HG03575 (cell line): ENCODE measurements at regions not wholly inside any gene's neighbourhood (a gene's known extent, or its start where the extent isn't known, plus 50 kb on each side); places are given as distances from the start of the nearest gene placed in this dataset.
"Not testable (repeated sequence)": the region's sequence is repeated elsewhere in the genome, so short reads cannot be mapped to it uniquely, and the experiment has no call there.

Source experiments
- ATAC-seq: cut with Tn5 transposase; IDR thresholded peaks from one replicate; pipeline ENCODE4 v1.9.1; 2021; ENCODE audit not compliant: unreplicated experiment, insufficient number of reproducible peaks, low FRiP score; ENCODE audit errors: extremely low read depth

DNA sequence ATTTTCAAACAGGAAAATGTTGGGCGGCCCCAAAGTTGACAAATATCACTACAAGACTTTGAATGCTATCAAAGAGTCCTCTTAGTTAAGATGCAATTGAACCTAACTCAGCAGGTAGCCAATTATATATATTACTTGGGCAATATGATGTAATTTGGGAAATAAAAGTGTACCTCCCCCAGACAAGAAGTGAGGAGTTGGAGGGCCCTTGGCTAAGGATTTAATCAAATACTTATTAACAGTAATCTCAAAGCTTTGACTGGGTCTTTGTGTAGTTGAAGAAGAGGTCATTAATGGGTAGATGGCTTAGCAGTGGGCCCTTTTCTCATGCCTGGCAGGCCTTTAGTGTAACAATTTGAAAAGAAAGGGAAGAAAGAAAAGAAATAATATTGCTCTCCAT lies 599.0 kb downstream of the CSNK1G3 start:
- no peak for ATAC-seq

DNA sequence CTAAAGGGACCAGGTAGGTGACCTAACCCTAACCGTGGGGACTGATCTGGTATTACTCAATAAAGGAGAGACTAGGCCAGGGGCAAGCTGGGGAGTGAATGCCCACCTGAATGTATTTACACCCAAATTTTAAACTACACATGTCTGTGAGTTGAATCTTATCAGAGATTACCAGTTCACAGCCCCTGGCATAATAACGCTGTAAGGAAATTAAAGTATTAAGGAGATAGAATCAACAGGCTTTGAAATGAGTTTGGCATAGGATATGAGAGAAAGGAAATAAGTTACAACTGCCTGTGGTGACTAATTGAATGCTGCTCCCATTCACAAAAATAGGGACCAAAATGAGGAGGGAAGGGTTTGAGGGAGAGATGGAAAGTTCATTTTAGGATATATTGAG lies 593.3 kb downstream of the CSNK1G3 start:
- ATAC-seq = no peak

DNA sequence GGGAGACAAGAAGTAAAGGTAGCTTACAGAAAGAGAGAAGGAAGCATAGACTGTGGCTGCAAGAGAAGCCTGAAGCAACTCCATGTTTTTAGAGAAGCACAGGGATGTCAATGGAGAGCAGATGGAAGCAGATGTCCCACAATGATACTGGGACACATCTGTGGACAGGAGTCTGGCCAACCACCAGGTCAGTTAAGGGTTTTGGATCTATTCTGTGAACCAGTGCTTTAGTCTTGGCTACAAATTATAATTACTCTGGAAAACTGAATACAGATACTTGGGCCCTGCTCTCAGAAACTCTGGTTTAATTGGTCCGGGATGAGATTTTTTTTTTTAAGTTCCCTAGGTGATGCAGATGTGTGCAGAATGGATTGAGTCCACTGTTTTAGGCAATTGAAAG lies 592.8 kb downstream of the CSNK1G3 start:
- no peak for ATAC-seq

DNA sequence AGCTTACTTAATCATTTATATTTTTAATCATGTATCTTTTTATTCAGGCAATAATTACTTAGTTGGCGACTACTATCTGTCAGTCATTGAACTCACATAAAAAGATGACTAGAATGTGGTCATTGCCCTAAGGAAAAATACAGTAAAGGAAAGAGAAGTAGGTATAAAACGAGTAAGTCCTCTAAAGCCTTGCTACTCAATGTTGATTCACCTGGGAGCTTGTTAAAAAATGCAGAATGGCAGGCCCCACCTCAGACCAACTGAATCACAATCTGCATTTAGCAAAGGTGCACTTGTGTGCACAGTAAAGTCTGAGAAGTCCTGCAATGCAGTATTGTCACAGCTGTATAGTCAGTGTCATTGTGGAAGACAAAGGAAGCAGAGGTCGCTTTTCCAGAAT lies 592.4 kb downstream of the CSNK1G3 start:
- no peak for ATAC-seq

DNA sequence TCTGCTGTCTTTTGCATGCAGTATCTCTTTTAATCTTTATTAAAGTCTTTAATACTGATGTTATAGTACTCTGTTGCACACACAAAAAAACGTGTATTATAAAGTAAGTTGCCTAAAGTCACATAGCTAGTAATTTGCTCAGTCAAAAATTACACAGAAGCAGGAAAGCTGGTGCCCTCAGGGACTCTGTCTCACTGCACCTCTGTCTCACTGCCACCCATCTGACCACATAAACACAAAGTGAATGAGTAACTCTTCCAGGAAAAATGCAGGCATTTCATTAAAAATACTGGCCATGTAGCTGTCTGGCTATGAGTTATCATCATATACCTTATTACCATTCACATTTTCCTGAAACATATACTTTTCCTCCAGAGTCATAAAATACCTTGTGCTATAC lies 591.7 kb downstream of the CSNK1G3 start:
- no peak for ATAC-seq

DNA sequence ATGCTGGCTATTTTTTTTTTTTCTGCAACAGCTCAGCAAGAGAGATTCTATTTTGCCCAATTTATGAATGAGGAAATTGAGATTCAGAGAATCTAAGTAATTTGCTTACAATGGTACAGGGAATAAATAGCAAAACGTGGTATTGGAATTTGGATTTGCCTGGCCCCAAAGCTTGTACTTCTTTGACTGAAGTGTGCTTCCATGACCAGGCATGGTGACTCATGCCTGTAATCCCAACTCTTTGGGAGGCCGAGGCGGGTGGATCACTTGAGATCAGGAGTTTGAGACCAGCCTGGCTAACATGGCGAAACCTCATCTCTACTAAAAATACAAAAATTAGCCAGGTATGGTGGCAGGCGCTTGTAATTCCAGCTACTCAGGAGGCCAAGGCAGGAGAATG lies 591.1 kb downstream of the CSNK1G3 start:
- not testable (repeated sequence) for ATAC-seq

DNA sequence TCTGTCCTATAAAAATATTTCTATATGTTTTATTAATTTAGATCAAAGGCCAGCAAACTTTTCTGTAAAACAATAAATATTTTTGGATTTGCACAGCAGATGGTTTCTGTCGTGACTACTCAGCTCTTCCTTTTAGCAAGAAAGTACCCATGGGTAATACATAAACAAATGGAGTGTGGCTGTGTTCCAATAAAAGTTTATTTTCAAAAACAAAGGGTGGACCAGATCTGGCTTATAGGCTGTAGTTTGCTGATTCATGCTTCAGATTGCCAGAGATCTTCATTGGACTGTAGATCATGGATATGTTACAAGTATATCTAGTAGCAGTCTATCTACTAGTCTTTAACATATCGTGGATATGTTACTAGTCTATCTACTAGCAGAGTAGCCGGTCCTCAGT lies 590.5 kb downstream of the CSNK1G3 start:
- ATAC-seq = no peak

DNA sequence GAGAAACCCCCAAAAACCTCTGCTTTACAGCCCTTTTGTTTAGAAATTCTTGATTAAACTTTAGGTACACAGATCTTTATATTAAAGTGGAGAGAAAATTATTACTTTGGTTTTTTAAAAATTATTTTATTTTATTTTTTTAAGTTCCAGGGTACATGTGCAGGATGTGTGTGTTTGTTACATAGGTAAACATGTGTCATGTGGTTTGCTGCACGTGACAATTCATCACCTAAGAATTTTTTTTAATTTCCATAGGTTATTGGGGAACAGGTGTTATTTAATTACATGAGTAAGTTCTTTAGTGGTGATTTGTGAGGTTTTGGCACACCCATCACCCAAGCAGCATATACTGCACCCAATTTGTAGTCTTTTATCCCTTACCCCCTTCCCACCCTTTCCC lies 581.7 kb downstream of the CSNK1G3 start:
- no peak for ATAC-seq

DNA sequence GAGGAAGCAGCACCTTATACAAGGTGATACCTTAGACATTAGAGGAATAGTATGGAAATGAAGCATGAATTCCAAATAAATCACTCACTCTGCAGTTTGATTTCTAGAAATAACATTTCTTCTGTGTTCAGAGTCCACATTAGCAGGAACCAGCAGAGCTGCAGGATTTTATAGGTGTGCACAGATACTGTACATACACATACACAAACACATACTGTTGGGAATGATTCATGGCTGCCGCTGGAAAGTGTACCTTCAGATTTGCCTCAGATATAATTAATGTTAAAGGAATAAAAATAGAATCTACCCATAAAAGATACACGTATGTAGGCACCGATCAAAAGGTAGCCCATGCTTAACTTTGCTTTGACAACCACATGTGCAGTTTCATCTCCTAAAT lies 578.1 kb downstream of the CSNK1G3 start:
- no peak for ATAC-seq

DNA sequence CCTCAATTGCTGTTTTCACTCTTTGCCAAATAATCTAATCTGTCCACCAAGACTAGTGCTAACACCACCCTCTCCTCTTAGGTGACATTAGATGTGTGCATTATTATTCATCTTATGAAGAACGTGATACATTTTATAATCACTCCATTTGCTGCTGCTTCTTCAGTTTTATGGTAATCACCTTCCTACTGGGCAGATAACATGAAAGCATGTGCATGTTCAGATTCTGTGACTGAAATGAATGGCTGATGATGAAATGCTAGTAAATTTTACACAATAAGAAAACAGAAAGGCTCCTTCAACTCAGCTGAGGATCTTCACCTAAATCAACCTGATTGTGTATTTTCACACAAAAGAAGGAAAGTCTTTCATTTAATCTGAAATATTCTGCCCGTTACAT lies 577.6 kb downstream of the CSNK1G3 start:
- ATAC-seq = no peak

DNA sequence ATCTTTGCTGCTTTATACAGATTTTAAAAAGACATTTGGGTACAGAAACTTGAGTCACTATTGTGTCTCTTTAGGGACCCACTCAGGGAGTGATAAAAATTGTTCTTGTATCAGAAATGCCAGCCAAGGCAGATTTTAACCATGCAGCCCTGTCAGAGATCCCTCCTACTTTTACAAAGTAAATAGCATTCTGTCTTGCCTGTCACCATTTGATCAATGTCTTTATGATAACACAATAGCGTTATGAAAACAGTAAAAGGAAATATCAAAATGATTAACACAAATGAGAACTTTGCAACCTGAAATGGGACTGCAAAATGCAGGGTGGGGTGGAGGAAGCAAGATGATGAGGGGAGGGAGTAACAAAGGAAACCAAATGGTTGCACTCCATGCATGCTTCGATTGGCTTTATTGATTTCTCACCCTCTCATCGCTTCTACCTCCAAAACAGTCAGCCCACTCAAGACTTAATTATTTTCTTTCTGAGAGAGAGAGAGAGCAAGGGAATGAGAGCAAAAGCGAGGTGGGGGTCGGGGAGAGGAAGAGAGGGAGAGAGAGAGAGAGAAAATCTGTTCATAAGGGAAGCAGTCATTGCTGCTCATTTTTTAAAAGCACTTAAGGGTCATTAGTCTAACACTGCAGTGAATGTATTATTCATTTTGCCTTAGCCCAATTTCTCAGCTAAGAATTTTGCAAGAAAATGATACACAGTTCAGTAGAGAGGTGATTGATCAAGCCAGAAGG lies 576.5 kb downstream of the CSNK1G3 start:
- no peak for ATAC-seq

DNA sequence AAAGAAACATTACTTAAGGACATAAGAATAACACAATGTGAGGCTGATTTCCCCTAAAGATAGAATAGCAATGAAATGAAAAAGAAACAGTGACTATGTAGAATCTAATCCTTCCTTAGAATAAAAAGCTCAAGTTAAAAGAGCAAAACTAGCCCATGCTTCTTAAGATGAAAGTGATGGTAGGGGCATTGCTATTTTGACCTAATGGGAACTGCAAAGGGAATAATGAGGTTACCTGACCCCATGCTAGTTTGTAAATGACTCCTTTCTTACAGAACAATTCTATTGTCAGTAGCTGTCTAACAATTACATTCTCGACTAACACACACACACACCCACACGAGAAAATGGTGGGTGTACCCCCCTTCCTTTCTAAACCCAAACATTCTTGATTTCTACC lies 575.8 kb downstream of the CSNK1G3 start:
- no peak for ATAC-seq

DNA sequence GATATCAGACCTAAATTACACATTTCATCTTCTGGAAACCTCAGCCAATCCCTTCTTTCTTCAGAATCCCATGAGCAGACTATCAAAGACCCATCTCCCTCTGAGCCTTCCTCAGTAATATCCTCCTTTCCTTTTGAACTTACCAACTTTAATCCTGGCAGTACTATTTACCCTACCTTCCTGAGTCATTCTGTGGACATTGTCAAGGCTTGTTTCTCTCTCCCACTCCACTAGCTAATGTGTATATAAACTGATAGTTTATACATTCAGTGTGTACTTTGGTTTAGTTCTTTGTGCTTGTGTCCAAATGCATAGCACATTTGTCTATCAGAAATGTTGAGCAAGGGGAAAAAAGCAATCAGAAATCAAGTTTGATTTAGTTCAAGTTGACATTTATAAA lies 568.3 kb downstream of the CSNK1G3 start:
- ATAC-seq = no peak

DNA sequence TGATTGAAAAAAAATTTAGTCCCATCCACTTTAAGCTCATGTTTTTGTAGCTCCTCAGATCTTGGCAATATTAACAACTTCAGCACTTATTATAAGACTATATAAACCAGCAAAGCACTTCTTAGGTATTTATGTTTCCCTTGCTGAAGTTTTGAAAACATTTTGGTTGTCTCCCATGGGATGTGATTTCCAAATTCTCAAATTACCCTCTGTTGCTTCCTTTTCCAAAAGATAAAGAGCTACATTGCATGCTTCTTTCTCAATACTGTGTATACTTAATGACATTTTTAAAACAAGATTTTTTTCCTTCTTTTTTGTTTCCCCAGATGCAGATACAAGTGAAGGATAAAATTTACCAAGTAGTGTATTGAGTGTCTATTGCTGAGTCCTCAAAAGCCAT lies 567.1 kb downstream of the CSNK1G3 start:
- no peak for ATAC-seq

DNA sequence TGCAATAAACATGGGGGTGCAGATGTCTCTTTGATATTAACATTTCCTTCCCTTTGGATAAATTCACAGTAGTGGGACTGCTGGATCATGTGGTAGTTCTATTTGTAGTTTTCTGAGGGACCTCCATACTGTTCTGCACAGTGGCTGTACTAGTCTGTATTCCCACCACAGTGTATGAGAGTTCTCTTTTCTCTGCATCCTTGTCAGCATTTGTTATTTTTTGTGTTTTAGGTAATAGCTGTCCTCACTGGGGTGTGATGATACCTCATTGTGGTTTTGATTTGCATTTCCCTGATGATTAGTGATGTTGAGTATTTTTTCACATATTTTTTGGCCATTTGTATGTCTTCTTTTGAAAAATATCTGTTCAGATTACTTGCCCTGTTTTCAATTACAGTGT lies 562.5 kb downstream of the CSNK1G3 start:
- ATAC-seq = no peak

DNA sequence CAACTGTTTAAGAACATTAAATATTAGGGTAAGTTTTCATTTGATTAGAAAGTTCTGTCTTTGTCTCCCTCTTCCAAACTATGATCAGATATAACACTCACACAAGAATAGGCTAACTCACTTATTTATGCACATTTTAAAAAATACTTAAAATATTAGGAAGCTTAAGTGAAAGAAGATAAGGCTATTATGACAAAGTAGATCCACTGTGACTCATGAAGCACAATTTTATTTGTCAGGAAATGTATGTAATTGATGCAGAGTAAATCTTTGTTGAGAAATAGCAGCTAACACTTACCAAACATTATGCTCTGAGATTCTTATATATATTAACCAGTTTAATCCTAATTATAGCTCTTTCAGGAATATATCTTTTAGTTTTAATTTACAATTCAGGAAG lies 560.6 kb downstream of the CSNK1G3 start:
- ATAC-seq = no peak

DNA sequence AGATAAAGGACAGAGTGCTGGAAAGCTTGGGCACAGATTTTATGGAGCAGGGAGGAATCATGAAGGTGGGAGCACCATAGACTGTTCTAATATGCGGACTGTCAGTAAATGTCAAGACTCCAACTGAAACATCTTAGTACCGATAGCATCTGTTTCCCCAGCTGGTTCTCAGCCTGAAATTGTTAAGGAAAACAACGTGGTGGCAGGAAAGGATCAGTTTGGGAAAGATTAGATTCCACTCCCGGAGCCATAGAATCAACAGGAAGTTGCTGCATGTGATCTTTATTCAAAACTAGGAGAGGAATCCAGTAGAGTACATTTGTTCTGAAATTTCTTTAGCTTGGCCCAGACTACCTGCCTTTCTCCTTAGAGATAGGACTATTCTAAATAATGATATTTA lies 559.1 kb downstream of the CSNK1G3 start:
- no peak for ATAC-seq

DNA sequence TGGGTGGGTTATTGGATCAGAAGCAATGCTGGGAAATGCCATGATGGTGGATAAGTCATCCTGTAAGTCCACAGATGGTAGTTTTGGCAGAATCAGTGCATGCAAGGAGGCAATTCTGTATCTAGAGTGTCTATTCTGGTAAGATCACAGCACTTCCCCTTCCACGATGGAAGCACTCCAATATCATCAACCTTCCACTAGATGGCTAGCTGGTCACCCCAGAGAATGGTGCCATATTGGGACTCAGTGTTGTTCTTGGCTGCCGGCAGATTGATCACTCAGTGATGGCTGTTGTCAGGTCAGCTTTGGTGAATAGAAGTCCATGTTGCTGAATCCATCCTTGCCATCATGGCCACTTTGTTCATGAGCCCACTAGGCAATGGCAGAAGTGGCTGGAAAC lies 553.5 kb downstream of the CSNK1G3 start:
- no peak for ATAC-seq

DNA sequence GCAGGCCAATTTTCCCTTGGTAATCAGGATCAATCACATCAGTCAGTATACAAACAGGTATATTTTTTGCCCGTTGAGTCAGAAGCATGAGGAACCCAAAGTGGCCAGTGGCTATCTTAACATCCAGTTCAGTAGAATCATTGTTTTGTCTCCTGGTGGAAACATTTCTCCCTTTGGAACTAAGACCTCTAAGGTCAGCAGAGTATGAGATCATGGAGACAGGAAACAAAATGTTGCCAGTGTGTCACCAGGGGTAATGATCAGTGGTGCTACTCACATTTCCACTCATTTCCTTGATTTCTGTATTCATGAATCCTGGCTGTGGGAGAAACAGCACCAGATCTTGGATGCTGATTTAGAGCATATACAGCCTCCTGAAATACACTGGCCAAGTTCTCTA lies 553.0 kb downstream of the CSNK1G3 start:
- no peak for ATAC-seq

DNA sequence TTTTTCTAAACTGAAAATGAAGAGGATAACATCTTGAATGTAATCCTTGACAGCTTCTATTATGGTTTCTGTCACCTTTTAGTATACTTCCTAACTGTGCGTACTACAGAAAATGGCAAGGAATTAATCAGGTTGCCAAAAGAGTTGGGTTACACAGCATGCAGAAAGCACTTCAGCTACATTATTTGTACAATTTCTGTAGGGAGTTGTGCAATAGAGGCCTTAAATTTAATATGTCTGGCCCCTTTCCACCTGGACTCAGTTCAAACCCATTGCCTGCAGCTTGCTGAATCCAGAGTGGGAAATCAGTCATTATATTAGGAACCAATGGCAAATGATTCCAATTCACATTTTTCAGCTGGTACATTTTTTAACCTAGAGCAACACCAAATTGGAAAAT lies 549.7 kb downstream of the CSNK1G3 start:
- ATAC-seq = no peak

DNA sequence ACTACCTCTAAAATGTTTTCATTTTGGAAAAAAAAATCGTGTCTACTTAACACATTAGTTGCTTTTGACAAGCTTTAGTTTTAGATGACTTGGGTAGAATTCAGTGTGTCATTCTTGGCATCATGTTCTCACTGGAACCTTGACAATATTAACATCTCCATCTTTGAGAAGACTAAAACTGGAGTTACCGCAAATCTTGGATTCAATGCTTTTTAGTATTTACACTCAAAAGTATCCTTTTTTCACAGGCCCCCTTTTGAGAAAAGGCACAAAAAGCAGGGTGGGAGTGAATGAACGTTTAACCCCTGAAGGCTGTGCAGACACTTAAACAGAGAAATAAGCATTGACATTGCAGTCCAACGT lies 549.1 kb downstream of the CSNK1G3 start:
- ATAC-seq = no peak
